HG03060 (cell line): ENCODE measurements at regions not wholly inside any gene's neighbourhood (a gene's known extent, or its start where the extent isn't known, plus 50 kb on each side); places are given as distances from the start of the nearest gene placed in this dataset.
A peak's percentile ranks its signal among the peaks of the same experiment; 100 is the strongest.
"Not testable (repeated sequence)": the region's sequence is repeated elsewhere in the genome, so short reads cannot be mapped to it uniquely, and the experiment has no call there.

Experiments
- ATAC-seq: cut with Tn5 transposase; IDR thresholded peaks from one replicate; pipeline ENCODE4 v1.9.1; 2021; ENCODE audit warnings: low read depth, moderate number of reproducible peaks; ENCODE audit not compliant: unreplicated experiment

DNA sequence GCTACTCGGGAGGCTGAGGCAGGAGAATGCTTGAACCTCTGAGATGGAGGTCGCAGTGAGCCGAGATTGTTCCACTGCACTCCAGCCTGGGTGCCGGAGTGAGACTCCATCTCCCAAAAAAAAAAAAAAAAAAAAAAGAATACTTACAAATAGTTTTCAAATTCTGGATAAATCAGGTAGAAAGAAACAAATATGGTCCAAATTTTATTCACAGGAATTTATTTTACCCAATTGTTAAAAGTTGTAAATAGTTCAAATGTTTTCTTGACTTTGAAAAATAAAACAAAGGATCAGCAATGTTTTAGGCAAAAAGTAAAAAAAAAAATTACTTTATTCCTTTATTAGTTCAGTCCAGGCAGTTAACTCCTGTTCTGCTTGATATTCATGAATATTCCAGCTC lies 172.9 kb upstream of the NAMPT start:
- no peak for ATAC-seq

DNA sequence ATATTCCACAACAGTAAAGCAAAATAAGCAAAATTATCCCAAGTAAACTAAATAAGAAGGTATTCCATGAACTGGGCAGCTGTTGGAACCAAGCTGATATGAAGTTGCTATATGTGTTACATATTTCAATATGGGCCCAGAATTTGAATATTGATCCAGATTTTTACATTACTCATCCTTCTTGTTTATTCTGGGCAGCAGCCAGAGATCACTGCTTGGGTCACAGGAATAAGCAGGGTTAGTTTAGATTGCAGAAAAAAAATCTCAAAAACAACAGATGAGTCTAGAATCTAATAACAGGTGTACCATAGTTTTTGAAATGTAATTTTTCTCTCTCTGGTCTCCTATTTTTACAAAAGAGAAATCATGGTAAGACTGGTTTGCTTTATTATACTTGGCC lies 171.5 kb upstream of the NAMPT start:
- ATAC-seq: no peak

DNA sequence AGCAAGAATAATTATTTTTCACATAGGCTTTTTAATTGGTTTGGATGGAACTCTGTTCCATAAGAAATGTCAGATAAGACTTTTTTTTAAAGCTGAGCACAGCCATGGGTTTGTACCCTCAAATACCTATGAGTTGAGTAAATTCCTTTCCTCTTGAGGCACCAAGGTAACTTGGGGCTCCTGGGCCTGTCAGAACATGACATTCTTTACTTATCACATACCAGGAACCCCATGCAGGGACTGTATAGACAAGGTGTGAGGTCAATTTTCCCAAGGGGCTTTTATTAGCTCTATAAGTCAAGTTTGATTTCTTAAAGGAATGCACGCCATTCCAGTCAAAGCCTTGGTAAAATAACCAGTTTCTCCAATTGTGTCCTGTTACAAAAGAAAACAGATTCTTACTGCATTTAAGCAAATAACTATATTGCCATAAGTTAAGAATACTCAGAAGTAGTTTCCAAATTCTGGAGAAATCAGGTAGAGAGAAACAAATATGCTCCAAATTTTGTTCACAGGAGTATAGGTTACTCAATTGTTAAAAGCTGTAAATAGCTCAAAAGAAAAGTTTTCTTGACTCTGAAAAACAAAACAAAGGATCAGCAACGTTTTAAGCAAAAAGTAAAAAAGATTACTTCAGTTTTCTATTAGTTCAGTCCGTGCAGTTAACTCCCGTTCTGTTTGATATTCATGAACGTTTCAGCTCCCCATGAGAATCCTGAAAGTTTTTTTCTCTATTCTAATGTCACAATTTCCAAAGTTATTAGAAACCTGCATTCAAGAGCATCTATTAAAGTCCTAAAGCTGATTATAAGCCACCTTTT lies 167.5 kb upstream of the NAMPT start:
- no peak for ATAC-seq

DNA sequence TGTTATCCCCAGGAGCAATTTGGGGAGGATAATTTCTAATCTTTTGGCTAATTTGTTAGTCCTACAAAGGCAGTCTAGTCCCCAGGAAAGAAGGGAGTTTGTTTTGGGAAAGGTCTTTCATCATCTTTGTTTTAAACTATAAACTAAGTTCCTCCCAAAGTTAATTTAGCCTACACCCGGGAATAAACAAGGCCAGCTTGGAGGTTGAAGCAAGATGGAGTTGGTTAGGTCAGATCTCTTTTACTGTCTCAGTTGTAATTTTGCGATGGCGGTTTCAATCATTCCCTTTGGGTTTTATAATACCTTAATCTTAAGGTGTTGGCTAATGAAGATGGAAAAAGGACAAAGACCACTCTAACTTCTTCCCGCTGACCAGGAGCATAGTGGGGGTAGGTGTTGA lies 166.4 kb upstream of the NAMPT start:
- ATAC-seq: no peak

DNA sequence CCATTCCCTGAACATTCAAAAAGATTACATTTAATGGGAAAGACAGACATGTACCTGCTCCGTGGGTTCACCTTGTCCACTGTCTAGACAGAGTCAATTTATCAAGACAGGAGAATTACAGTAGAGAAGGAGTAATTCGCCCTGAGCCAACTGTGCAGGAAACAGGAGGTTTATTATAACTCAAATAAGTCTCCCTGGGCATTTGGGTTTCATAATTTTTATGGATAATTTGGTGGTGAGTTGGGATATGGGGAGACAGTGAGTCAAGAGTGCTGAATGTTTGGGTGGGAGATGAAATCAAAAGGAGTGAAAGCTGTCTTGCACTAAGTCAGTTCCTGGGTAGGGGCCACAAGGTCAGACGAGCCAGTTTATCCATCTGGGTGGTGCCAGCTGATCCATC lies 165.9 kb upstream of the NAMPT start:
- ATAC-seq: no peak

DNA sequence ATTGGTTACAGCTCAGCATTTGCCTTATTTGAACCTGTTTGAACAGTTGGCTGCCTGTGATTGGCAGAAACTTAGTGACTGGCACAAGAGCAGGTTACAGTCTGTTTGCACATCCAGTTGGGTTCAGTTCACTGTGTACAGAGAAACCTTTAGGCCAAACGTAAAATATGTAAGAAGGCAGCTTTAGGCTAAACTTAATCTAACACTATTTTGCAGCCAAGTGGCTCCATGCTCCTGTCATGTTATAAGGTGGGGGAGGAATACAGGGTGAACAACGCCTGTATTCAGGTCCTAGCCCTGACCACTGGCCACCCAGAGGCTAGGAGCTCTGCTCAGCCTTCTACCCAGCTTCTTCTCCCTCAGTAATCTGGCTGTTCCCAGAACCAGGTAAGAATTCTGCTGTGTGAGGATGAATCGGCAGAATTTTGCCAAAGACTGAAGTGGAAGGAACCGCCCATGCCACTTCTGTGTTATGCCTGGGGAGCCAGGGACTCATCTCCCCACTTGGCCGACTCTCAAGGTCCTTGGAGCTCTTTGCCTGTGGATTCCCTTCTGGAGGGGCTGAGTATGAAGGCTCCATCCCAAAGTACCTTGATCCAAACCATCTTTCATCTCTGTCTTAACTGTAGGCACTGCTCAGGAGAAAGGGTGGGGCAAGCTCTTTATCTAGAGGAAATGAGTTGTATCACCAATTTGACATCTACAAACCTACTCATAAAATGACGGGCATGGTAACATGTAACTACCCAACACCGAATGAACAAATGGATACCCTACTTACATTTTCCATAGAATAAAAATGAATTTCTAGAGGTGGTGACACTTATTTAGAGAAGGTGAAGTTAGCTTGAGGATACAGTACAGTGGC lies 164.4 kb upstream of the NAMPT start:
- ATAC-seq: no peak

DNA sequence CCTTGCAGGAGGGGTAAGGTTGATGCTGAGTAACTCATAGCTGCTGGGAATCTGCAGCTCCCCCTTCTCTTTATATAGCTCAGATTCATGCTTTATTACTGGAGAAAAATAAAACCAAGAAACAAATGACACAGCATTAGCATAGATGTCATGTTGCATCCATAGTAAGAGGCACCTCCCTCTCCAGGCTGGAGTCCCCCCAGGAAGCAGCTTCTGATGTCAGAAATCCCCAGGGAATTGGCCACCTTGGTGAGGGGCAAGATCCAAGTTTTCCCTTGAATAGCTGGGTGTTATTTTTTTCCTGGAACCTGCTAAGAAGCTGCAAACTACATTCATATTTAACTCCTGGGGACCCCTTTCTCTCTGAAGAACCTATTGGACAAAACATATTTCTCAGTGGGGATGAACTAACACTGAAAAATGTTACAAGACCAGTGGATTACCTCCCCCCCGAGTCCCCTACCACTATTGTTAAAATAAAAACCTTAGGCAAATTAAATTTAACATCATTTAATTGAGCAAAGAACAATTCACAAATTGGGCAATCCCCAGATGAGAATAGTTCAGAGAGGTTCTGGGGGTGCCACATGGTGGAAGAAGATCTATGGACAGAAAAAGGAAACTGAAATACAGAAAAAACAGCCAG lies 163.7 kb upstream of the NAMPT start:
- ATAC-seq: no peak

DNA sequence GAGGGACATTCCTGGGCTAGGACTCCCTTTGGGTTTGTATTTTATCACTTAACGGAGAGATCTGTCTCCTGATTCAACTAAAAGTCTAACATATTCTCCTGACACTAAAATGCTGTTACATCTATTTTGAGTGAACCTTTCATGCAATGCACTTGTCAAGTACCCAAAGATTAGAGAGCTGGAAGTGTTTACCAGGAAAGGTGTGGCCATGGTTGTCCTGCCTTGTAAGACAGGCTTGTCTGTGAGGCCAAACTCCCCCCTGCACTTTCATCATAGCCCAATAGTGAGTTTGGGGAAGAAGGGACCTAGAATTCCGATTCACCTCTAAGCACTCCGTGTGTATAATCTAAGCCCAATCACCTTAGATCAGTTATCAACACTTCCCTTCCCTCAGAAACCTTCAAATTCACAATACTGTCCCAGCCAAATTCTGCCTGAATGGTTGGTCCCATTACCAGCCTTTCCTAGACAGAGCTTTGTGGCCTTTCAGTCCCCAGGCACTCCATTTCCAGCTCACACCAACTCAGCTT lies 162.6 kb upstream of the NAMPT start:
- ATAC-seq: no peak

DNA sequence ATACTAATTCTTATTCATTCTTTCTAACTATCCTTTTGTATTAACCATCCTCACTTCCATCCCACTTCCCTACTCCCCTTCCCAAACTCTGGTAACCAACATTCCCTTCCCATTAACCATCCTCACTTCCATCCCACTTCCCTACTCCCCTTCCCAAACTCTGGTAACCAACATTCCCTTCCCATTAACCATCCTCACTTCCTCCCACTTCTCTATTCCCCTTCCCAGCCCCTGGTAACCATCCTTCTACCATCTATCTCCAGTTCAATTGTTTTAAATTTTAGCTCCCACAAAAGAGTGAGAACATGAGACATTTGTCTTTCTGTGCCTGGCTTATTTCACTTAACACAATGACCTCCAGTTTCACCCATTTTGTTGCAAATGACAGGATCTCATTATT lies 160.6 kb upstream of the NAMPT start:
- not testable (repeated sequence) for ATAC-seq

DNA sequence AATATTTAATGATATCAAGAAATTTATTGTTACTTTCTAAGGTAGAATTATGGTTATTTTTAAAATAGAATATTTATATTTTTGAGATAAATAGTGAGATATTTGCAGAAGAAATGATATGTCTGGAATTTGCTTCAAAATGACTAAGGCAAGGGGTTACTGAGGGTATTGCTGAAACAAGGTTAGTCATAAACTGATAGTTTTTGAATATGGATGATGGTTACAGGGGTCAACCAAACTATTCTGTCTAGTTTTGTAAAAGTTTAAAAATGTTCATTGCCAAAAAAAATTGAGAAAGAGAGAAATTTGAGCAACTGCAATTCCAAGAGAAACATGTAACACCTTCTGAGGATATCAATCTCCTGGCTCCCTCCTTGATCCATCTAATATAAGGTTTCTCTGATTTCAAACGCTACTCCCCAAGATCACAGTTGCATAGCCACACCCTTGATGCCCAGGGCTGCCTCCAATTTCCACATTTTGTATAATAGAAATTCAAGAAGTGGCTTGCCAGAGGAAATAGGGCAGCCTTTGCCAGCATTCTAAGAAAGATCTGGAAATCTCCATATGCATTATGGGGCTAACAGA lies 159.4 kb upstream of the NAMPT start:
- ATAC-seq: no peak

DNA sequence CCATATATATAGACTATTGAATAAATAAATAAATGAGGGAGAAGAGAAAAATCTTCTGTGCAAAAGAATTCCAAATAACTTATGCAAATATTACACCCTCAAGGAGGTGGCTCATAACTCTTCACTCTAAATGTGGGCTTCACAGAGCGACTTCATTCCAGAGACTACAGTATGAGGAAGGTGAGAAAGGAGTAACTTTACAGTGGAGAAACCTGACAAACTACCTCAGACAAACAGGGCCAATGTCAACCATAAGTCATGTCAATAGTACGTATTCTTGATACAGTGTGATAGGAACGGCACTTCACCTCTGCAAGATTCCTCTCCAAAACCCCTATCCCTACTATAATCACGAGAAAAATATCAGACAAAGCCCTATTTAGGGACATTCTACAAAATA lies 158.4 kb upstream of the NAMPT start:
- ATAC-seq: no peak

DNA sequence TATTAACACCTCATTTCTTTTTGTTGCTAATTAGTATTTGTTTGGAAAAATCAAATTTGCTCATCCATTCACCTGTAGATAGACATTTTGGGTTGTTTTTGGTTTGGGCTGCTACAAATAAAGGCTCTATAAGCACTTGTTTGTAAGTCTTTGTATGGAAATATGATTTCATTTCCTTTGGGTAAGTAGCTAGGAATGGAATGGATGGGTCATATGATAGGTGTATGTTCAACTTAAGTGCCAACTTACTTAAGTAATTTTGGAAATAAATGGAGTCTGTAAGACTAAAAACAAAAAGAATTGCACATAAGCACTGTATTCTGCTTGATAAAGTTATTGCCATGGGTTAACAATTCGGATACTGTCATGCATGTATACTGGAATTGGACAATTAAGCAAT lies 157.7 kb upstream of the NAMPT start:
- no peak for ATAC-seq

DNA sequence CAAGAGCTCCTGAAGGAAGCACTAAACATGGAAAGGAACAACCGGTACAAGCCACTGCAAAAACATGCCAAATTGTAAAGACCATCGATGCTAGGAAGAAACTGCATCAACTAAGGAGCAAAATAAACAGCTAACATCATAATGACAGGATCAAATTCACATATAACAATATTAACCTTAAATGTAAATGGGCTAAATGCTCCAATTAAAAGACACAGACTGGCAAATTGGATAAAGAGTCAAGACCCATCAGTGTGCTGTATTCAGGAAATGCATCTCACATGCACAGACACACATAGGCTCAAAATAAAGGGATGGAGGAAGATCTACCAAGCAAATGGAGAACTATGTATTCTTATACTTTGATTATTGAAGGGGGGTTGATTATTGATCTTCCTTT lies 156.6 kb upstream of the NAMPT start:
- not testable (repeated sequence) for ATAC-seq

DNA sequence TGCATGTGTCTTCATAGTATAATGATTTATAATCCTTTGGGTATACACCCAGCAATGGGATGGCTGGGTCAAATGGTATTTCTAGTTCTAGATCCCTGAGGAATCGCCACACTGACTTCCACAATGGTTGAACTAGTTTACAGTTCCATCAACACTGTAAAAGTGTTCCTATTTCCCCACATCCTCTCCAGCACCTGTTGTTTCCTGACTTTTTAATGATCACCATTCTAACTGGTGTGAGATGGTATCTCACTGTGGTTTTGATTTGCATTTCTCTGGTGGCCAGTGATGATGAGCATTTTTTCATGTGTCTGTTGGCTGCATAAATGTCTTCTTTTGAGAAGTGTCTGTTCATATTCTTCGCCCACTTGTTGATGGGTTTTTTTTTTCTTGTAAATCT lies 152.2 kb upstream of the NAMPT start:
- ATAC-seq: not testable (repeated sequence)

DNA sequence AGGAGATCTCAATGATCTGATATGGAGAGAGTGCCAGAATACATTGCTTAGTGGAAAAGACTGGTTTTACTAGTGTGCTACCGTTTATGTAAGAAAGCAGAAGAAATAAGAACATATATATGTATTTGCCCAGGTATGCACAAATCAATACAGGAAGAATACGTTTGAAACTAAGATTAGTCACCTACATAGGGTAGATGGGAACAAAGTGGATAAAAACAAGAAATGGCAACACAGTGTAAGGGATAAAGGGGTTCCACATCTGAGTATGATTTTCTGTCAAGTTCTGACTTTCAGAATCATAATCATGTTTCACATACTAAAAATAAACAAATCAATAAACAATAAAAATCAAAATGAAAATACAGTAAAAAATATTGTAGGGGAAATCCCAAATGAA lies 148.6 kb upstream of the NAMPT start:
- no peak for ATAC-seq

DNA sequence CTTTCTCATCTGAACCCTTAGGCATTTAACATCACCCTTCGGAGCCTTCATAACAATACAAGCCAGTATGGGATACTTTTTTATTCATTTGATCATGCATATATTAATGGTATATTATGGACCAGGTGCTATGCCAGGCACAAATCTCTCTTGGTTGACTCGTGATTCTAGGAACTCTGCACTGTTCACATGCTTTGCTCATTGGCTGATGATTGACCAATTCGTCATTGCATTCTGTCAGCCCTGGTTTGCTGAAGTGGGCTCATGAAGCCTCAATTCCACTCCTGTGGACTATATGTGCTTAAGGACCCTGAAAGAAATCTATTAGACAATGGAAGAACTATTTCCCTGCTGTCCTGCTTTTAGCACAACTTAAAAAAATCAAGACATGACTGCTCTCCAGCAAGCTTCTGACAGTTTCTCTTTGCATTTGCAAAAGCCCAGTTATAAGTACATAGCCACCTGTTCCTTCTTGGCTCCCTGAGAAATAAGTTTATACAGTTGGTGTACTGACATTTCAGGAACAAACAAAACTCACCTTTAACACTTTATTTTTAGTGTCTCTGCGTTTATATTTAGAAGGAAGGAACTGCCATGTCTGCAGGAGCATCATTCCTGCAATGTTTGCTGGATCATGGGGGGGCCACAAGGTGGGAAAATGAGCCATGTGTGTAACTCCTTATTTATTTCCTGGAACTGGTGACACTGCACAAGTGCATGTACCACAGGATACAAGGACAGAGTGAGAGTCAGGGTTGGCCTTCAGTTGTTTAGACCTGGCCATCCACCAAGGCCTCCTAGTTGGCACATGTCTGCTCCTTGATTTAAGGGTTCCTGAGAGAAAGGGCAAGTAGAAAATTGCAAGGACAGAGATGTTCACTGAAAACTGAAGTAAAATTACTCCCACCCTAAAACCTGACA lies 146.0 kb upstream of the NAMPT start:
- no peak for ATAC-seq

DNA sequence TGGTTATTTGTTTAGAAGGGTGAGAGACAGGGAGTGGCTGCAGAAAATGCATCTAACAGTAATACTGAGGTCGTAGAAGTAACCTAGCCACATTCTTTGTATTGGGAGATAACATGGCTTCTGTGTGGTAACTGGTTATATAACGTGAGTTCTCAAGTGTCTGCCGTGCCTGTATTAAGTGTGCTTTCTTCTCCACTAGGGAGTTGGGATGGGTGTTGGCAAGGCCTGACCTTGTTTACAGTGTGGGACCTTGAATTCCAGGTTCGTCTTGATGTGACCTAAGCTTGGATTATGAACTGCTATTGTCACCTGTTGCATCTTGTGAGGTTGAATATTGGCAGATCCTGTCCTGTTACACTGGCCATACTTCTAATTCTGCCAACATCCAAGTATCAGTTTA lies 145.3 kb upstream of the NAMPT start:
- ATAC-seq: no peak

DNA sequence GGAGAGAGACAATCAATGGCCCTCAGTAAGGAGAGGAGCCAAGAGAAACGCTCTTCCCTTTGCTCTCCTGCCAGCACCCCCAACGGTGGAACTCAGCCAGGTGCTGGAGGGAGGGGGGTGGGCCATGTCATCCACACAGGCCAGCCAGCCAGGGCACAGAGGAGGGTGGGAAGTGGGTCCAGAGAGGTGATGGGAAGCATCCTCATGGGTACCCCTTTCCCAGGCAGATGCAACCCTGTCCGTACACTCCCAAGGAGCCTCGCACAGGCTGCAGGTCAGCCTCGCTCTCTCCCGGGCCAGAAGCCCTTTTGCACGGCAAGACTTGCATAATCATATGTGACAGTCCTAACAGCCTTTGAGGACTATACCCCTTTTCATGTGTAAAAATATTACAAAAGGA lies 142.0 kb upstream of the NAMPT start:
- ATAC-seq: no peak

DNA sequence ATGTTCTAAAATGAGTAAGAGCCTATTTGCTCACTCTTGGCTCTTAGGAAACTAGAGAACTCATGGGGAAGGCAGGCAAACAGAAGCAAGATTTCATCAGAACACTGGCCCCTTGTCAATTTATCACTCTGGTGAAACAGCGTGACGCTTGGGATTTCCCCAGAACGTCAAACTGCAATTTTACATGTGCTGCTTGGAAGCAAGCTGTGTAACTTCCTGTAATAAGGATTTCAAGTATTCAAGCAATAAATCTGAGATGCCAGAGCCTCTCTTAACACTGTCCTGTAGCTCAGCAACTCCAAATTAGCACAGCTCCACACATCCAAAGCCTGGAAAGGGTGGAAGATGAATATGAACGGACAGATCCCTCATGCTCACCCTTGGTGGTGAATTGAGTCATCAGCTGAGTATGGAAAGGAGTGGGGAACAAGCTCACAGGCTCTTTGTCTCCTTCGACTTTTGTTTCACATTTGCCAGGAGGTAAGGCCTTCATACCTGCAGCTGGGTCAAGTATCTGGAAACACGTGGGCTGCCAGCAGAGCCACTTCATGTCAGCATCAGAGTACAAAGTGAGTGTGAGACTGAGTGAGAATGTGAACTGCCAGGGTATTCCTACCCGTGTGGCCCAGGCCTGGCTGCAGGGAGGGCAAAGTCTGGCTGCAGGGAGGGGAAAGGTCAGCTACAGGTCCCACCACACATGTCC lies 140.4 kb upstream of the NAMPT start:
- ATAC-seq: peak; percentile 76
